ENCODE measurements at regions not wholly inside any gene's neighbourhood (a gene's known extent, or its start where the extent isn't known, plus 50 kb on each side); places are given as distances from the start of the nearest gene placed in this dataset. TPM values are rescaled to one million over a fixed set of nuclear protein-coding genes. Genes with fewer than 3 reads are reported as not detected.

DNA sequence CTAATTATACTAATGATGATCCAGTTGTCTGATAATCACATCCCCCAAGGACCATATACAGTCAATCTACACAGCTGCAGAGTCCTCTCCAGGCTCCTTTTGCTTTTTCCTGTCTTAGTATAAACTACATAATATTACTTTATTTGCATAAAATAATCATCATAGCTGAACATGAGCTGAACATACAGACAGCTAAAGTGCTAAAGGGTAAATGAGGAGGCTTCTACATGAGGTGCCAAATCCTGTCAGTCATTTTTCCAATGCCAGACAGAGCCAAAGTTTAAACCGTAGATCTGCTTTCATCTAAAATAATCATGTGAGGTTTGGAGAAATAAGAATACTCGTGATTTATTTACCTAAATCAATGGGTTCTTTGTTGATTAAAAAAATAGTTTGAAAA is 1530.1 kb upstream of the PABPC4L start:
- DNase-seq (ENCODE audit: low read depth), result no peak

DNA sequence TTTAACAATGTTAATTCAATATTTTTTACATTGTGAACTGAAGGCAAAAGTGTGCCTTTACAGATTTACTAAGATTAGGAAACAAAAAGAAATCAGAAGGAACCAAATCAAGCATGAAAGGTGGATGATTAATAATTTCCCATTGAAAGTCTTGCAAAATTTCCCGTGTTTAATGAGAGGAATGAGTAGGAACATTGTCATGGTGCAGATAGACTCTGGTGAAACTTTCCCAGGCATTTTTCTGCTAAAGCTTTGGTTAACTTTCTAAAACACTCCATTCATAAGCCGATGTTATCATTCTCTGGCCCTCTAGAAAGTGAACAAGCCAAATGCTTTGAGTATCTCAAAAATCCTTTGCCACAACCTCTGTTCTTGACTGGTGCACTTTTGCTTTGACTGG is 1522.8 kb upstream of the PABPC4L start:
- DNase-seq (ENCODE audit: low read depth), result no peak

DNA sequence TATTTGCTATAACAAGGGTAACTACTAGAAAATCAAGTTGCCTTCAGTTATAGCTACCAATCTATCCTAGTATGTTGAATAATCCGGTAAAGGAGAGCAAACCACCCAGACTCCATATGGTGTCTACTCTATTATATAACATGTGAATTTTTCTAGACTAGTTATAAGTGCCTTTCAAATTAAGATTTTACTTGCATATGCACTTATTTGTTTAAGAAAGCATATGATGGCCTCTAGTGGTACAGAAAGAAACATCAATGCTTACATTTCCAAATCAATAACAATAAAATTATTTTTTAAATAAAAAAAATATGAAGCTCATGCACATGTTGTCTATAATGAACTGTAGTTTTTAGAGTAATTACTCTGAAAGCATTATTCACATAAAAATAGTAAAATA is 1516.4 kb upstream of the PABPC4L start:
- DNase-seq (ENCODE audit: low read depth), result no peak

DNA sequence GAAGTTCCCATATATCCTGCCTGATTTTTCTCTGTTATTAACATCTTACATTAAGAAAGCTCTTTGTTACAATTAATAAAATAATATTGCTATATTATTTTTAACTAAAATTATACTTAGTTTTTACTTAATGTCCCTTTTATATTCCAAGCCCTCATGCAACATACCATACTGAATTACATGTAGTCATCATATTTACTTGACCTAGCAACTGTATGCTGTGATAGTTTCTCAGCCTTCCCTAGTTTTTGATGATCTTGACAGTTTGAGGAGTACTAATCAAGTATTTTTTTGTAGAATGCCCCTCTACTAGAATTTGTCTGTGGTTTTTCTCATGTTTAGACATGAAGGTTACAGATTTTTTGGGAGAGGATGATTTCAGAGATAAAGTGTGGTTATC is 1503.8 kb upstream of the PABPC4L start:
- DNase-seq (ENCODE audit: low read depth), result no peak

DNA sequence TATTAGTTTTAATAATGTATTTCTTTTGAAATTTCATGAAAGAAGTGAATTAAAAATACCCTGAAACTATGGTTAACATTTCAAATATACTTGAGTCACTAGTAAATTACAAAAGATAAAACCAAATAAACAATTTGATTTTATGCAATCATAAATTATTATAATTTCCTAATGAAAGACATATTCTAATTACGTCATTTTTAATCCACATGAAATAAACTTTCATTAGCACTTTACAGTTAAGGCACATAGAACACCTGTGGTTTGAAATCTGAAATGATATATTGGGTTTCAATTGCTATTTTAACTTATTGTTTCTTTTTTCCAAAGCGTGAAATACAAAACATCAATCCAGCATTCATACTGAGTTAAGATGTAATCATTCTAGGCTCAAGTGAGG is 1492.5 kb upstream of the PABPC4L start:
- no peak for DNase-seq (ENCODE audit: low read depth)

DNA sequence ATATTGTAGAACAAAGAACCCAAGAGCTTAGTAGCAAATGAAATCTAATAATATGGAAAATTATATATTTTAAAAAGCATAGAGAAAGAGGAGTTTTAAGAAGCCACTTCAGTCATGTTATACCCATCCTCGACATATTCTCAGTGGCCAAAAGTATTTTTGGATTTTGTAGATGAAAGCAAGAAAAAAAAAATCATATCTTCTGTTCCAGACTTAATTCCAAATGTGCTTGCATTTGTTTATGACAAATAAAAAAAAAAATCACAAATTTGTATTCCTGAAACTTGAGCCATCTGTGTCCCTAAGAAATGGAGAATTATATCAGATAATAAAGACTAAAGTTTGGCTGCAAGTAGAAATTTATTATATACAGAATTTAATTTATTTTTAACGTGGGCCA is 1482.4 kb upstream of the PABPC4L start:
- no peak for DNase-seq (ENCODE audit: low read depth)

GRCh38 chr4:135672202-135672601 is 1470.6 kb upstream of the PABPC4L start:
- DNase-seq (ENCODE audit: low read depth), result no peak

- DNase-seq (ENCODE audit: low read depth), result no peak
These were observed 1469.0 kb upstream of the PABPC4L start for GRCh38 chr4:135670548-135670947.

Small RNA genes lying in the stretch of these regions (small RNA-seq; reads per million reads assigned to genes)
- gene RNU1-89P (0.45 reads per million, percentile 51 among the genes with 10 or more reads in this experiment), gene SERF1AP1 (not detected)

Measured in HT1080 (cell line).